Activated CD8-positive, alpha-beta memory T cell treated with anti-CD3 and anti-CD28 coated beads for 36 hours (primary cell): ENCODE measurements at regions not wholly inside any gene's neighbourhood (a gene's known extent, or its start where the extent isn't known, plus 50 kb on each side); places are given as distances from the start of the nearest gene placed in this dataset.

Experiments
- CTCF ChIA-PET: fragments of 350-600 bp; sonication (Branson Sonifier 250); formaldehyde crosslinking; loops from one replicate; lab custom pipeline; 2021; ENCODE audit warnings: antibody characterized with exemption; lab: Charles Lee
- POLR2A ChIA-PET: fragments of 350-600 bp; sonication (Branson Sonifier 250); formaldehyde crosslinking; loops from one replicate; lab custom pipeline; 2021; ENCODE audit warnings: antibody characterized with exemption; lab: Charles Lee

- CTCF ChIA-PET: no interaction called here
- POLR2A ChIA-PET: no interaction called here
Measured at GRCh38 chr10:78699971-78700370, 368.8 kb upstream of the ZMIZ1 start.

GRCh38 chr10:78700413-78700812 is 368.4 kb upstream of the ZMIZ1 start:
- ChIA-PET POLR2A (no interaction called here), CTCF (no interaction called here)

GRCh38 chr10:78700816-78701520 is 367.8 kb upstream of the ZMIZ1 start:
- ChIA-PET POLR2A (no interaction called here), CTCF (interaction anchor here (0.5 kb wide), 1 partner anchor 11 kb away, joined by 3 read pairs; no protein-coding TSS in a partner anchor)

GRCh38 chr10:78702186-78702585 is 366.6 kb upstream of the ZMIZ1 start:
- CTCF ChIA-PET: no interaction called here
- POLR2A ChIA-PET: no interaction called here

GRCh38 chr10:78702876-78703275 is 365.9 kb upstream of the ZMIZ1 start:
- ChIA-PET POLR2A (no interaction called here), CTCF (no interaction called here)

GRCh38 chr10:78703593-78703992 is 365.2 kb upstream of the ZMIZ1 start:
- CTCF ChIA-PET: no interaction called here
- POLR2A ChIA-PET: no interaction called here

- POLR2A ChIA-PET: no interaction called here
- CTCF ChIA-PET: no interaction called here
Measured at GRCh38 chr10:78706256-78706655, 362.5 kb upstream of the ZMIZ1 start.

GRCh38 chr10:78706726-78707540 is 361.8 kb upstream of the ZMIZ1 start:
- CTCF ChIA-PET: no interaction called here
- POLR2A ChIA-PET: no interaction called here

- ChIA-PET CTCF (no interaction called here), POLR2A (no interaction called here)
Measured at GRCh38 chr10:78707745-78708144, 361.0 kb upstream of the ZMIZ1 start.

GRCh38 chr10:78712147-78712546 is 356.6 kb upstream of the ZMIZ1 start:
- POLR2A ChIA-PET: no interaction called here
- CTCF ChIA-PET: interaction anchor here (0.6 kb wide), 1 partner anchor 11 kb away, joined by 3 read pairs; no protein-coding TSS in a partner anchor

- ChIA-PET POLR2A (no interaction called here), CTCF (no interaction called here)
Measured at GRCh38 chr10:78713659-78714058, 355.1 kb upstream of the ZMIZ1 start.

- POLR2A ChIA-PET: no interaction called here
- CTCF ChIA-PET: no interaction called here
Measured at GRCh38 chr10:78714225-78714624, 354.5 kb upstream of the ZMIZ1 start.

- POLR2A ChIA-PET: no interaction called here
- CTCF ChIA-PET: no interaction called here
Measured at GRCh38 chr10:78715435-78715834, 353.3 kb upstream of the ZMIZ1 start.

GRCh38 chr10:78716043-78716660 is 352.6 kb upstream of the ZMIZ1 start:
- ChIA-PET POLR2A (no interaction called here), CTCF (no interaction called here)

- ChIA-PET CTCF (no interaction called here), POLR2A (no interaction called here)
Measured at GRCh38 chr10:78717200-78717599, 351.6 kb upstream of the ZMIZ1 start.

- CTCF ChIA-PET: no interaction called here
- POLR2A ChIA-PET: no interaction called here
Measured at GRCh38 chr10:78718032-78718572, 350.7 kb upstream of the ZMIZ1 start.

GRCh38 chr10:78719276-78719675 is 349.5 kb upstream of the ZMIZ1 start:
- ChIA-PET CTCF (no interaction called here), POLR2A (no interaction called here)

GRCh38 chr10:78720091-78720490 is 348.7 kb upstream of the ZMIZ1 start:
- ChIA-PET CTCF (interaction anchor here (0.6 kb wide), 1 partner anchor 13 kb away, joined by 3 read pairs; no protein-coding TSS in a partner anchor), POLR2A (no interaction called here)

- CTCF ChIA-PET: no interaction called here
- POLR2A ChIA-PET: no interaction called here
Measured at GRCh38 chr10:78721231-78721630, 347.5 kb upstream of the ZMIZ1 start.

GRCh38 chr10:78724846-78725245 is 343.9 kb upstream of the ZMIZ1 start:
- ChIA-PET CTCF (no interaction called here), POLR2A (interaction anchor here (0.7 kb wide), 1 partner anchor 190 kb away, joined by 8 read pairs; no protein-coding TSS in a partner anchor)
